T-cell (primary cell): ENCODE measurements at regions not wholly inside any gene's neighbourhood (a gene's known extent, or its start where the extent isn't known, plus 50 kb on each side); places are given as distances from the start of the nearest gene placed in this dataset.

Experiments
- ATAC-seq, 4 experiments: fragments of 200-7000 bp in 3 of 4; fragments of 150-1000 bp in 1 of 4; cut with Tn5 transposase; replicated peaks in 1 of 4; 1 replicate in 3 of 4; 2 replicates in 1 of 4; pipeline ENCODE4 v1.10.0; 2021; ENCODE audit warnings: moderate library complexity in 3 of 4, mild to moderate bottlenecking in 2 of 4, moderate number of reproducible peaks in 1 of 4
- CTCF ChIA-PET, 2 donors: fragments of 300-600 bp; sonication (Branson Sonifier 250); formaldehyde crosslinking; loops; one replicate each; lab custom pipeline; 2022; ENCODE audit warnings: antibody characterized with exemption in 2 of 2; lab: Charles Lee
- POLR2A ChIA-PET, 2 donors: fragments of 300-600 bp; sonication (Branson Sonifier 250); formaldehyde crosslinking; loops; one replicate each; lab custom pipeline; 2022; ENCODE audit warnings: antibody characterized with exemption in 2 of 2; lab: Charles Lee
- DNase-seq, 35 experiments: peaks; one replicate each; pipeline versions ENCODE4 v3.0.0 to v3.0.0-alpha.2; 2013 to 2023
- H3K27ac ChIP-seq: one replicate; pipeline ENCODE4 v1.5.1; 2013; ENCODE audit warnings: low read length
- H3K27me3 ChIP-seq, 2 experiments: replicated peaks in 1 of 2; 1 replicate in 1 of 2; 2 replicates in 1 of 2; pipeline versions ENCODE4 v1.6.1 to v1.7.0; 2013; ENCODE audit warnings: low read length in 1 of 2, mixed read lengths in 1 of 2; ENCODE audit not compliant: control insufficient read depth in 2 of 2, insufficient read depth in 2 of 2; ENCODE audit errors: extremely low read depth in 1 of 2
- H3K36me3 ChIP-seq, 2 donors: 1 replicate in 1 of 2; 2 replicates in 1 of 2; pipeline versions ENCODE4 v1.6.1 to v1.7.0; 2013; ENCODE audit warnings: low read length in 1 of 2; ENCODE audit not compliant: control insufficient read depth in 2 of 2, insufficient read depth in 1 of 2; ENCODE audit errors: extremely low read depth in 1 of 2
- H3K4me1 ChIP-seq, 2 experiments: 1 replicate in 1 of 2; 2 replicates in 1 of 2; pipeline versions ENCODE4 v1.6.1 to v1.7.0; 2013; ENCODE audit warnings: low read length in 2 of 2, mixed read lengths in 1 of 2; ENCODE audit not compliant: insufficient read depth in 2 of 2, control insufficient read depth in 1 of 2; ENCODE audit errors: extremely low read depth in 1 of 2
- H3K4me3 ChIP-seq, 2 donors: 1 replicate in 1 of 2; 2 replicates in 1 of 2; pipeline versions ENCODE4 v1.5.1 to v1.7.0; 2013; ENCODE audit warnings: mild to moderate bottlenecking in 2 of 2, low read length in 1 of 2, moderate library complexity in 1 of 2; ENCODE audit not compliant: control insufficient read depth in 1 of 2; ENCODE audit errors: extremely low read depth in 1 of 2
- H3K9me3 ChIP-seq: 2 replicates; pipeline ENCODE4 v1.7.0; 2013
- H3K27ac Mint-ChIP-seq, 2 donors: one replicate each; pipeline ENCODE4 v1.8.0; 2020 to 2021; ENCODE audit warnings: mild to moderate bottlenecking in 2 of 2, mixed read lengths in 2 of 2
- H3K27me3 Mint-ChIP-seq, 2 donors: one replicate each; pipeline ENCODE4 v1.8.0; 2021 to 2022; ENCODE audit warnings: mixed read lengths in 2 of 2
- H3K36me3 Mint-ChIP-seq: one replicate; pipeline ENCODE4 v1.8.0; 2021; ENCODE audit warnings: mixed read lengths
- H3K4me1 Mint-ChIP-seq, 3 donors: one replicate each; pipeline ENCODE4 v1.8.0; 2020 to 2022; ENCODE audit warnings: mixed read lengths in 3 of 3, mild to moderate bottlenecking in 1 of 3
- H3K4me3 Mint-ChIP-seq, 3 donors: one replicate each; pipeline ENCODE4 v1.8.0; 2020 to 2022; ENCODE audit warnings: mild to moderate bottlenecking in 3 of 3, mixed read lengths in 3 of 3, moderate library complexity in 3 of 3
- H3K9me3 Mint-ChIP-seq, 3 donors: one replicate each; pipeline ENCODE4 v1.8.0; 2020 to 2022; ENCODE audit warnings: mixed read lengths in 3 of 3
- WGBS: methylation state at CpG from one replicate; pipeline ENCODE4 v1.1.5; 2013; ENCODE audit warnings: missing lambda C conversion rate; ENCODE audit not compliant: insufficient coverage; 5-methylcytosine and 5-hydroxymethylcytosine counted together

DNA sequence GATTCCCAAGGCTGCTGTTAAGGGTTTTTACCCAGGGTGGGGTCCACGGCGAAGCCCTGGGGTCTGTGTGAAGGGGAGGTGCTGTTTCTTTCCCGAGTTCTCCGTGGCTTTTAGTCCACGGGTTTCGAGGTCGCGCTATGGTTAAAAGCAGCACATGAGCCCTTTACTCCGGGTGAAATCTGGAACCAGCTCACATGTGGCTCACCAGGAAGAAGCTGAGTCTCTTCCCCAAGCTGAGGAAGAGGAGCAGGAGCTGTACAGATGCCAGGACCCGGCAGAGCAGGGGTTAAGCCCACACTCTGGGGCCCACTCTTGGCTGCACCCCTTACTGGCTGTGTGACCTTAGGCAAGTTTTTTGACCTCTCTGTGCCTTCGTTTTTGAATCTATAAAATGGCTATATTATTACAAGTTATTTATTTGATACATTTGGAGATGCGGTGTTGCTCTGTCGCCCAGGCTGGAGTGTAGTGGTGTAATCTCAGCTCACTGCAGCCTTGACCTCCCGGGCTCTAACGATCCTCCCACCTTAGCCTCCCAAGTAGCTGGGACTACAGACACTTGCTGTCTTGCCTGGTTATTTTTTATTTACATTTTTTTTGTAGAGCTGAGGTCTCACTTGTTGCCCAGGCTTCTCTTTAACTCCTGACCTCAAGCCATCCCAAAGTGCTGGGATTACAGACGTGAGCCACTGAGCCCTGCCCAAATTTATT lies 266.3 kb downstream of the AACS start:
- WGBS: 26% methylated on average over 10 of the region's 16 CpGs
- H3K4me3 ChIP-seq: no peak overlapping the region
- ATAC-seq (no peak), DNase-seq (no peak)
- H3K36me3 ChIP-seq: no peaks in the 10 kb centered on the region
- peaks cover 52 to 54% of the 10 kb centered on the region in 2 donors for H3K27me3 Mint-ChIP-seq
- peaks cover 10 to 42% of the 10 kb centered on the region in 2 experiments for H3K27me3 ChIP-seq
- H3K27ac ChIP-seq: no peak overlapping the region
- H3K36me3 Mint-ChIP-seq: no peaks in the 10 kb centered on the region
- CTCF ChIA-PET: interaction anchor here in 1 of 2 donors (0.7 kb wide), 1 partner anchor 1543 kb away, joined by 4 read pairs; no protein-coding TSS in a partner anchor
- POLR2A ChIA-PET: no interaction called here
- H3K9me3 ChIP-seq: no peaks in the 10 kb centered on the region
- H3K4me3 Mint-ChIP-seq: no peak overlapping the region
- H3K9me3 Mint-ChIP-seq: peaks cover 0 to 7% (median 7%) of the 10 kb centered on the region in 3 donors
- peaks cover 0 to 4% of the 10 kb centered on the region in 2 experiments for H3K4me1 ChIP-seq
- no peak overlapping the region for H3K27ac Mint-ChIP-seq
- no peaks in the 10 kb centered on the region for H3K4me1 Mint-ChIP-seq

DNA sequence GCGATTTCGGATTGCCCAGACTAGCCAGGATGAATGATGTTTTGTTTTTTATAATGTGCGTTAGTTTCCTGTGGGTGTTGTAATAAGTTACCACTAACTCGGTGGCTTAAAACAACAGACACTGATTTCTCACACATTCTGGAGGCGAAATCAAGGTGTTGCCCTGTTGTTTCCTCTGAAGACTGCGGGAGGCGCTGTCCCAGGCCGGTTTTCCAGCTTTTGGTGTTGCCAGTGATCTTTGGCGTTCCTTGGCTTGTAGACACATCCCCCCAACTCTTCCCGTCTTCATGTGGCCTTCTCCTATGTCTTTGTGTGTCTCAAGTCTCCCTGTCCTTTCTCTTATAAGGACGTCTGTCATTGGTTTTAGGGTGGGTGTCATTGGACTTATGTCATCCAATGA lies 267.7 kb downstream of the AACS start:
- H3K4me1 ChIP-seq: peaks cover 0 to 4% of the 10 kb centered on the region in 2 experiments
- H3K36me3 ChIP-seq: no peaks in the 10 kb centered on the region
- Mint-ChIP-seq H3K9me3 (peaks cover 0 to 7% (median 7%) of the 10 kb centered on the region in 3 donors), H3K27me3 (peaks cover 45 to 46% of the 10 kb centered on the region in 2 donors), H3K4me3 (no peak overlapping the region), H3K27ac (no peak overlapping the region), H3K4me1 (no peaks in the 10 kb centered on the region), H3K36me3 (no peaks in the 10 kb centered on the region)
- ATAC-seq (no peak), DNase-seq (no peak)
- CTCF ChIA-PET: no interaction called here
- no peak overlapping the region for H3K27ac ChIP-seq
- H3K9me3 ChIP-seq: no peaks in the 10 kb centered on the region
- POLR2A ChIA-PET: no interaction called here
- no peak overlapping the region for H3K4me3 ChIP-seq
- H3K27me3 ChIP-seq: peaks cover 10 to 33% of the 10 kb centered on the region in 2 experiments
- 46% methylated on average over 6 of the region's 11 CpGs for WGBS

DNA sequence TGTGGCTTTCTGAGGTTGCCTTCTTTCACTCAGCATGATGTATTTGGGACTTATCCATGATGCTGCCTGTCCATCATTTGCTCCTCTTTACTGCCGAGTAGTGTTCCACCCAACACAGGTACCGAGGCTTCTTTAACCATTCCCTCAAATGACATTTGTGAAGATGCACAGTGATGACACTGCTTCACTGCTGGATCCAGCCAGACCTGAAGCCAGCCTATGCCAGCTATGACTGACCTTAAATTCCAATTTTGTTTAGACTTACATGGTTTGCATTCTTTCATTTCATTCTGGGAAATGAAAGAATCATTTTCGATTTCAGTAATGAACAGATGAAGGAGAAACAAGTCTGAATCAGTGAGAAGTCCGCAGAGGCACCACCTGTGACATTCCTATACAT lies 271.0 kb downstream of the AACS start:
- ChIA-PET CTCF (no interaction called here), POLR2A (no interaction called here)
- H3K27me3 Mint-ChIP-seq: peaks cover 28 to 39% of the 10 kb centered on the region in 2 donors
- ATAC-seq (no peak), DNase-seq (no peak)
- Histone ChIP-seq H3K4me1 (peaks cover 0 to 2% of the 10 kb centered on the region in 2 experiments), H3K27me3 (peaks cover 5 to 6% of the 10 kb centered on the region in 2 experiments), H3K9me3 (no peaks in the 10 kb centered on the region), H3K27ac (no peak overlapping the region), H3K4me3 (no peak overlapping the region), H3K36me3 (no peaks in the 10 kb centered on the region)
- H3K9me3 Mint-ChIP-seq: no peaks in the 10 kb centered on the region
- 79% methylated on average over 2 of the region's 4 CpGs for WGBS
- H3K4me3 Mint-ChIP-seq: no peak overlapping the region
- H3K36me3 Mint-ChIP-seq: no peaks in the 10 kb centered on the region
- H3K27ac Mint-ChIP-seq: no peak overlapping the region
- no peaks in the 10 kb centered on the region for H3K4me1 Mint-ChIP-seq

DNA sequence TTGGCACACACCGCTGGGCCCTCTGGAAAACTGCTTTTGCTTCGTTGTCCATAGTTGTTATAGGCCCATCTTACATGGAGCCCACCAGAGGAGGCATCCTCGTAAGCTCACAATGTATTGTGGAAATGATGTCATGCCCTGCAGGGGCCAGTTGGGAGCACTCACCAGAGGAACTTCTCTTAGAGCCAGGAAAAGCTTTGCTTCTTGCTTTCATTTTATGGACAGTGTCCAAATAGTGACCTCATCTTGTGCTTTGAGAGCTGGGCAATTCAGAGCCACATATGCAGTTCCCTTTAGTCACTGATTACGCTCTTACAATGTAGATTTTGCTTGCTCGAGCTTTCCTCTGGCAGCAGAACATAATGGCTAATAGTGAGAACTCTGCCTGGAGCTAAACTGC lies 275.6 kb downstream of the AACS start:
- POLR2A ChIA-PET: no interaction called here
- Histone ChIP-seq H3K27me3 (peaks cover 0 to 7% of the 10 kb centered on the region in 2 experiments), H3K4me1 (no peaks in the 10 kb centered on the region), H3K9me3 (no peaks in the 10 kb centered on the region), H3K27ac (no peak overlapping the region), H3K36me3 (no peaks in the 10 kb centered on the region), H3K4me3 (no peak overlapping the region)
- DNase-seq: no peak
- no peak for ATAC-seq
- no CpG with 5 or more reads among the region's 5 CpGs for WGBS
- CTCF ChIA-PET: no interaction called here
- Mint-ChIP-seq H3K9me3 (no peaks in the 10 kb centered on the region), H3K4me1 (no peaks in the 10 kb centered on the region), H3K27ac (no peak overlapping the region), H3K36me3 (no peaks in the 10 kb centered on the region), H3K4me3 (no peak overlapping the region), H3K27me3 (peaks cover 27 to 34% of the 10 kb centered on the region in 2 donors)

DNA sequence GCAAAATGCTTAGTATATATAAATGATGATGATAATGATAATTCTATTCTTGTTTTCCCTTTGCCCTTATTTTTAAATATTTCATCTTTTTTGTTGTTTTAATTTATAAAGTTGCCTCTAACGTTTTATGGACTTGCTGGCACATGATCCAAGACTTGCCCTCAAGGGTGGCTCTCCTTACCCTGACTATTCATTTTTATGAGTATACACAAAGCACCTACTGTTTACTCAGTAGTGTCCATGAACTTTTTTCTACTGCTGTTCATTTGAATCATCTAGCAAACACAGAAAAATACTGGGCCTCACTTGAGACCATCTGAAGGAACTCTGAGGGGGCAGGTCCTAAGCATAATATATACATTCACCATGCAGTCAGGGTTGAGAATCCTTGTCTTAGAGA lies 276.2 kb downstream of the AACS start:
- WGBS: no CpG with 5 or more reads among the region's 1 CpG
- ATAC-seq: no peak
- Histone ChIP-seq H3K4me1 (no peaks in the 10 kb centered on the region), H3K27me3 (peaks cover 0 to 7% of the 10 kb centered on the region in 2 experiments), H3K27ac (no peak overlapping the region), H3K36me3 (no peaks in the 10 kb centered on the region), H3K9me3 (no peaks in the 10 kb centered on the region), H3K4me3 (no peak overlapping the region)
- Mint-ChIP-seq H3K9me3 (no peaks in the 10 kb centered on the region), H3K27ac (no peak overlapping the region), H3K4me3 (no peak overlapping the region), H3K4me1 (no peaks in the 10 kb centered on the region), H3K36me3 (no peaks in the 10 kb centered on the region), H3K27me3 (peaks cover 27 to 31% of the 10 kb centered on the region in 2 donors)
- ChIA-PET CTCF (no interaction called here), POLR2A (no interaction called here)
- no peak for DNase-seq

DNA sequence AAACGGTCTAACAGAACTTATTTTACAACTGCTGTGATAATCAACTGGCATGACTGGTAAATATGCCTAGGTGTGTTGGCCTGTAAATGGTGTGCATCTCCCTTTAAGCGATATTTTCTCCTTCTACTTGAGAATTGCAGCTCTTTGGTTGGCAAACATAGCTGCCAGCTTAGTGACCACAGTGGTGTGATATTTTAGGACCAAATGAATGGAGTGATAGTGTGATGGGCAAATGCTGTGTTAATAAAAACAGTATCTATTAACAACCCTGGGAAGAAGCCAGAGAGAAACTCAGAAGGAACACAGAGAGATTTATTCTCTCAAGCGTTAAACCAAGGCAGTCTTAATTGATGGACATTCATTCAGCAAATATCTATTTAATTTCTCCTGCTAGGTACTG lies 278.4 kb downstream of the AACS start:
- Mint-ChIP-seq H3K9me3 (no peaks in the 10 kb centered on the region), H3K27me3 (peaks cover 26 to 31% of the 10 kb centered on the region in 2 donors), H3K36me3 (no peaks in the 10 kb centered on the region), H3K4me3 (no peak overlapping the region), H3K27ac (no peak overlapping the region), H3K4me1 (no peaks in the 10 kb centered on the region)
- no peak overlapping the region for H3K27ac ChIP-seq
- CTCF ChIA-PET: no interaction called here
- no peak for DNase-seq
- 100% methylated on average over 1 of the region's 3 CpGs for WGBS
- POLR2A ChIA-PET: no interaction called here
- H3K9me3 ChIP-seq: no peaks in the 10 kb centered on the region
- no peaks in the 10 kb centered on the region for H3K36me3 ChIP-seq
- no peaks in the 10 kb centered on the region for H3K4me1 ChIP-seq
- no peak for ATAC-seq
- no peak overlapping the region for H3K4me3 ChIP-seq
- peaks cover 0 to 7% of the 10 kb centered on the region in 2 experiments for H3K27me3 ChIP-seq
